Fibroblast of skin of left quadriceps (primary cell): ENCODE measurements at regions not wholly inside any gene's neighbourhood (a gene's known extent, or its start where the extent isn't known, plus 50 kb on each side); places are given as distances from the start of the nearest gene placed in this dataset.

Experiments
- DNase-seq, 2 experiments: peaks; one replicate each; pipeline ENCODE4 v3.0.0-alpha.2; 2013; ENCODE audit warnings: low read depth in 2 of 2

GRCh38 chr2:45337481-45337880 lies 273.6 kb downstream of the SRBD1 start:
- no peak for DNase-seq

- DNase-seq = no peak
Measured at GRCh38 chr2:45334205-45334604, 276.9 kb downstream of the SRBD1 start.

GRCh38 chr2:45332567-45332966 lies 278.5 kb downstream of the SRBD1 start:
- no peak for DNase-seq

- no peak for DNase-seq
Measured at GRCh38 chr2:45332094-45332493, 279.0 kb downstream of the SRBD1 start.

GRCh38 chr2:45331410-45331786 lies 279.7 kb downstream of the SRBD1 start:
- no peak for DNase-seq

GRCh38 chr2:45330637-45331409 lies 280.2 kb downstream of the SRBD1 start:
- no peak for DNase-seq

- no peak for DNase-seq
Measured at GRCh38 chr2:45330108-45330507, 281.0 kb downstream of the SRBD1 start.

GRCh38 chr2:45329045-45329677 lies 281.9 kb downstream of the SRBD1 start:
- DNase-seq = peak; percentile 2 to 8

- no peak for DNase-seq
Measured at GRCh38 chr2:45328264-45328870, 282.7 kb downstream of the SRBD1 start.

GRCh38 chr2:45323344-45323743 lies 287.7 kb downstream of the SRBD1 start:
- DNase-seq = no peak

- no peak for DNase-seq
Measured at GRCh38 chr2:45320956-45321355, 290.1 kb downstream of the SRBD1 start.

- DNase-seq = no peak
Measured at GRCh38 chr2:45319683-45320455, 291.2 kb downstream of the SRBD1 start.

GRCh38 chr2:45318686-45319085 lies 292.4 kb downstream of the SRBD1 start:
- no peak for DNase-seq

- no peak for DNase-seq
Measured at GRCh38 chr2:45316576-45317338, 294.3 kb downstream of the SRBD1 start.

- DNase-seq = peak; percentile 33 to 38
Measured at GRCh38 chr2:45315861-45316260, 295.2 kb downstream of the SRBD1 start.

GRCh38 chr2:45312275-45312674 lies 298.8 kb downstream of the SRBD1 start:
- DNase-seq = no peak

- no peak for DNase-seq
Measured at GRCh38 chr2:45311559-45311958, 299.5 kb downstream of the SRBD1 start.

- DNase-seq = no peak
Measured at GRCh38 chr2:45307147-45307546, 297.9 kb upstream of the SIX2 start.

GRCh38 chr2:45305599-45305998 lies 296.3 kb upstream of the SIX2 start:
- no peak for DNase-seq

GRCh38 chr2:45303417-45304202 lies 294.4 kb upstream of the SIX2 start:
- no peak for DNase-seq
